Kidney epithelial cell (primary cell): ENCODE measurements at regions not wholly inside any gene's neighbourhood (a gene's known extent, or its start where the extent isn't known, plus 50 kb on each side); places are given as distances from the start of the nearest gene placed in this dataset.

ENCODE experiments used
- DNase-seq: peaks from one replicate; pipeline ENCODE4 v3.0.0-alpha.2; 2010; ENCODE audit warnings: low read depth
- H3K27me3 ChIP-seq: 2 replicates; pipeline ENCODE4 v1.6.0; 2011; ENCODE audit warnings: low read length; ENCODE audit not compliant: control insufficient read depth, insufficient read depth
- H3K36me3 ChIP-seq: 2 replicates; pipeline ENCODE4 v1.5.1; 2011; ENCODE audit warnings: low read length; ENCODE audit not compliant: control insufficient read depth, insufficient read depth
- H3K4me3 ChIP-seq: 2 replicates; pipeline ENCODE4 v1.5.1; 2011; ENCODE audit warnings: low read depth, mild to moderate bottlenecking, control low read depth, low read length
- TF ChIP-seq, protein P1 (sequence below): IDR thresholded peaks from 2 replicates; pipeline ENCODE4 v1.5.1; 2011; ENCODE audit warnings: mild to moderate bottlenecking, moderate library complexity, low read length, control low read depth, inconsistent platforms; ENCODE audit not compliant: insufficient read depth, poor library complexity, severe bottlenecking

- Histone ChIP-seq H3K4me3 (no peak overlapping the region), H3K36me3 (no peaks in the 10 kb centered on the region), H3K27me3 (no peaks in the 10 kb centered on the region)
- TF ChIP-seq, protein P1, sequence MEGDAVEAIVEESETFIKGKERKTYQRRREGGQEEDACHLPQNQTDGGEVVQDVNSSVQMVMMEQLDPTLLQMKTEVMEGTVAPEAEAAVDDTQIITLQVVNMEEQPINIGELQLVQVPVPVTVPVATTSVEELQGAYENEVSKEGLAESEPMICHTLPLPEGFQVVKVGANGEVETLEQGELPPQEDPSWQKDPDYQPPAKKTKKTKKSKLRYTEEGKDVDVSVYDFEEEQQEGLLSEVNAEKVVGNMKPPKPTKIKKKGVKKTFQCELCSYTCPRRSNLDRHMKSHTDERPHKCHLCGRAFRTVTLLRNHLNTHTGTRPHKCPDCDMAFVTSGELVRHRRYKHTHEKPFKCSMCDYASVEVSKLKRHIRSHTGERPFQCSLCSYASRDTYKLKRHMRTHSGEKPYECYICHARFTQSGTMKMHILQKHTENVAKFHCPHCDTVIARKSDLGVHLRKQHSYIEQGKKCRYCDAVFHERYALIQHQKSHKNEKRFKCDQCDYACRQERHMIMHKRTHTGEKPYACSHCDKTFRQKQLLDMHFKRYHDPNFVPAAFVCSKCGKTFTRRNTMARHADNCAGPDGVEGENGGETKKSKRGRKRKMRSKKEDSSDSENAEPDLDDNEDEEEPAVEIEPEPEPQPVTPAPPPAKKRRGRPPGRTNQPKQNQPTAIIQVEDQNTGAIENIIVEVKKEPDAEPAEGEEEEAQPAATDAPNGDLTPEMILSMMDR, result no peak
- DNase-seq, result no peak
Measured at GRCh38 chr13:107587681-107588080, 627.7 kb downstream of the LIG4 start.

GRCh38 chr13:107586216-107586615 is 629.1 kb downstream of the LIG4 start:
- no peak for DNase-seq
- H3K36me3 ChIP-seq, result no peaks in the 10 kb centered on the region
- H3K27me3 ChIP-seq, result no peaks in the 10 kb centered on the region
- TF ChIP-seq, protein P1, result no peak
- H3K4me3 ChIP-seq, result no peak overlapping the region

GRCh38 chr13:107585469-107586180 is 629.7 kb downstream of the LIG4 start:
- no peak overlapping the region for H3K4me3 ChIP-seq
- no peaks in the 10 kb centered on the region for H3K27me3 ChIP-seq
- TF ChIP-seq, protein P1, result no peak
- DNase-seq, result no peak
- H3K36me3 ChIP-seq, result no peaks in the 10 kb centered on the region

DNA sequence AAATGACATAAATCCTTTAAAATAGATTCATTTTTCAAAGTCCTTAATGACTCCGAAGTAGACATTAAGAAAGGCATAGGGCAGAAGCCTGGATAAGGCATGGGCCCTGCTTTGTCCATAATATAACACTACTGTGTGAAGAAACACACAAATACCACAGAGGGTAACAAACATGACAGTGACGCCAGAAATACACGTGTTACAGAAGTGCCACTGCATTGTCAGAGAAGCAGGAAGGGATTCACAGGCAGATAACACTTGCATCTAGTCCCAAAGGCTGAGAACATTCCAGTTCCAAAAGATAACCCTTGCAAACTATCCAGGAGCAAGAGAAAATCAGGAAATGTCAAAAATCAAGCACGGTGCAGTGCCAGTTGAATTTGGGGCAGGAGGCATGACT is 633.2 kb downstream of the LIG4 start:
- TF ChIP-seq, protein P1, result no peak
- Histone ChIP-seq H3K4me3 (no peak overlapping the region), H3K36me3 (no peaks in the 10 kb centered on the region), H3K27me3 (no peaks in the 10 kb centered on the region)
- DNase-seq, result no peak

DNA sequence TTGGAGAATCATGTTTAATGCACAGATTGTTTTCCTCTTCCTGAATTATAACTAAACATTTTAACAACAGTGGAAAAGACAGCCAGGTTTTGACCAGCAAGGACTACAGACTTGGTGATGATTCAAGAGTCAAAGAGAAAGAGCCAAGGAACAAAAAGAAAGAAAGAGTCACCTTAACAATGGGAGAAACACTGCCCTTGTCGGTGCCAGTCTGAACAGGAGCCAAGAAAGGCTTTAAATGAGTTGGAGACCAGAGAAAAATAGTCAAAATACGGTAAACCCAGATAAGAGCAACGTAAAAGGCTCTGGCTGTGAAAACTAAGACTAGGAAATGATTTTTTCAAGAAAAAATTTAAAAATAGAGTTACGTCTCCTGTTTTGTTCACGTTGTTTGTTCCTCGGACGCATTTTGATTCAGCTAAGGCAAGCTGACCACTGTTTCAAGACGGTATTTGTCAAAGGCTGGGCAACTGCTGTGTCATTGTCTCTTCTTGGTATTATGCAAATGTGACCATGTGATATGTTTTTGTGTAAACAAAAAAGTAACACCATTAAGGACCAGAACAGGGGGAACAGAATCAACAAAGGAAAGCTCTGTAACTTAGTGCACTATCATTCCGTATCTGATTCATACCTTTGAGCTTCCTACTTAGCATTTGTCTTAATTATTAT is 634.5 kb downstream of the LIG4 start:
- TF ChIP-seq, protein P1, result no peak
- no peak overlapping the region for H3K4me3 ChIP-seq
- no peaks in the 10 kb centered on the region for H3K36me3 ChIP-seq
- H3K27me3 ChIP-seq, result no peaks in the 10 kb centered on the region
- DNase-seq, result no peak

DNA sequence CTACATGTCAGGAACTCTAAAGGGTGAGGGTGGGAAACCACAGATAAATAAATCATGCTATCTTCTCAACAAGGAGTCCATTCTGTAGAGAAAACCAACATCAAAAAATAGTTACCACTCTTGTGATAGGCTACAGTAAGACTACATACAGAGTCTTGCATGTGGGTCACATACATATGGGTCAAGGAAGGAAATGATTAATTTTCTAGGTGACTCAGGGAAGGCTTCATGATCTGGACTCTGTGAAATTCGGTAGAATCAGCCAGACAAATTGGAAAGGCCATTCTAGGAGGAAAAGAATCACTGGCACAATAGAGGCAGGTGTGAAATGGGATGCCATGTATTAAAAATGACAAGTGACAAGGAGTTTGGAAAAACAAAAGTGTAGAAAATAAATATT is 638.9 kb downstream of the LIG4 start:
- Histone ChIP-seq H3K27me3 (no peaks in the 10 kb centered on the region), H3K4me3 (no peak overlapping the region), H3K36me3 (no peaks in the 10 kb centered on the region)
- DNase-seq, result no peak
- TF ChIP-seq, protein P1, result no peak
